ENCODE measurements at regions not wholly inside any gene's neighbourhood (a gene's known extent, or its start where the extent isn't known, plus 50 kb on each side); places are given as distances from the start of the nearest gene placed in this dataset.

DNA sequence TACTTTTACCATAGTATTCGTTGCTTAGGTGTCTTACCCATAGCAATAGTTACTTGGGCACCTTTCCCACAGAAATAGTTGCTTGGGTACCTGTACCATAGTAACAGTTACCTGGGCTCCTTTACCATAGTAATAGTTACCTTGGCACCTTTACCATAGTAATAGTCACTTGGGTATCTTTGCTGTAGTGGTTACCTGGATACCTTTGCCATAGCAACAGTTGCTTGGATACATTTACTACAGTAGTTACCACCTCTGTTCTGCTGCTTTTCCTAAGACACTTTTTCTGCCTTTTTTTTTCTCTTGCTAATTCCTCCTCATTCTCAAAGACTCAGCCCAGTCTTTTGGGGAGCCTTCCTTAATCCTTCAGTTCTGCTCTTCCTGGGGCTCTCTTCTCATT lies 272.8 kb upstream of the PUDP start:
- no peak for TF ChIP-seq CTCF (IDR thresholded peaks at IDR 0.05; ENCODE audit: low read depth, low read length, missing control alignments)

DNA sequence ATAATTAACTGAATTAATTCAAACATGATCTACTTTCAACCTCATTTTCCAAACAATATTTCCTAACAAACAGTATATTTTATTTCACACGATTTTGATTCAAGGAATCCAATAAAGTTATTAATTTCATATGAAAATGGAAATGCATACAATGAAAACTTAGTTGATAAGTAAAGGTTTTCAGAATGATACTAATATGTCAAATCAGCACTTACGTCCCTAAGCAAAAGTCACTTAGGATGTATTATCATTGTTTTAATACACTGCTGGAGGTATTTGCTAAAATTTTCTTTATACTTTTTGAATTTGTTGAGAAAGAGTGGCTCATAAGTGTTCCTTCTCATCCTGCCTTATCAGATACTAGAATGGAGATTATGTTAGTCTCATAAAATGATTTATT lies 266.8 kb upstream of the PUDP start:
- in situ Hi-C loops (cut with HindIII; ENCODE audit: low sequenced_read_pairs), result no loop called here
- no peak for TF ChIP-seq CTCF (IDR thresholded peaks at IDR 0.05; ENCODE audit: low read depth, low read length, missing control alignments)
- no peak for DNase-seq (ENCODE audit: low read depth)
- no peak overlapping the region for H3K4me3 ChIP-seq (ENCODE audit: low read depth, low read length)

More for the DNA sequence above, 272.8 kb upstream of the PUDP start:
- in situ Hi-C loops (cut with HindIII; ENCODE audit: low sequenced_read_pairs), result no loop called here
- DNase-seq (ENCODE audit: low read depth), result no peak
- no peak overlapping the region for H3K4me3 ChIP-seq (ENCODE audit: low read depth, low read length)

GRCh38 chrX:7412840-7413239 lies 264.9 kb upstream of the PUDP start:
- in situ Hi-C loops (cut with HindIII; ENCODE audit: low sequenced_read_pairs), result no loop called here
- no peak for DNase-seq (ENCODE audit: low read depth)
- H3K4me3 ChIP-seq (ENCODE audit: low read depth, low read length), result no peak overlapping the region
- no peak for TF ChIP-seq CTCF (IDR thresholded peaks at IDR 0.05; ENCODE audit: low read depth, low read length, missing control alignments)

DNA sequence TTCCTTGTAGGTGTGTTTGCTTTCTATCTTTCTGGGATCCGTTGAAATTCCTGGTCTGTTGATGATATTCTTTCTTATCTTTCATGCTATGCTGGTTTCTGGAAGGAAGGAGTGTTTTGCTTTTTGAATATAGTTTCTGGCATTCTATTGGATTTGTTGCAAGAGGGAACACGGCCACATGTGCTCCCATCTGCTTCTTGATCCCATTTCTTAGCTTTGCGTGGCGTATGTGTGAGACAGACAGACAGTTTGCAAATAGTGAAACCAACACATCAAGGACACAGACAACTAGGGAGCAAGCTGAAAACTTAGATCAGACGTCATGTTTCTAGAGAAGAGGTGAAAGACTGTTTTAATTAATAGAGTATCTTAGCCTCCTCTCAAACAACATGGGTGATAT lies 261.9 kb upstream of the PUDP start:
- H3K4me3 ChIP-seq (ENCODE audit: low read depth, low read length), result no peak overlapping the region
- in situ Hi-C loops (cut with HindIII; ENCODE audit: low sequenced_read_pairs), result loop anchor here (5.0 kb wide), 1 partner anchor 42 kb away; no protein-coding TSS in a partner anchor
- no peak for TF ChIP-seq CTCF (IDR thresholded peaks at IDR 0.05; ENCODE audit: low read depth, low read length, missing control alignments)
- DNase-seq (ENCODE audit: low read depth), result no peak

DNA sequence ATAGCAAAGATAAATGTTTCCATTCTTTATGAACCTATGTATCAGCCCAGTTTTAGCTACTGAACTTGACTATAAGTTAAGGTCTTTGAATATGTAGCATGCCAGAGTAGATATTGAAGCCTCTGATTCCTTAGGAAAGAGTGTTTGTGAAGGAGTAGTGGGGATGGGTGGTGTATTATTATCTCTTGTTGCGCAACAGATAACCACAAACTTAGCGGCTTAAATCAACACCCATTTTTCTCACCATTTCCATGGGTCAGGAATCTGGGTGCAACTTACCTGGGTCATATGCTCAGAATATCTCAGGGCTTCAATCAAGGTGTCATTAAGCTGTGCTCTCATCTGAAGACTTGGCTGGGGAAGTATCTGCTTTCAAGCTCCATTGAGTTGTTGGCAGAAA lies 251.4 kb upstream of the PUDP start:
- in situ Hi-C loops (cut with HindIII; ENCODE audit: low sequenced_read_pairs), result no loop called here
- no peak for DNase-seq (ENCODE audit: low read depth)
- TF ChIP-seq CTCF (IDR thresholded peaks at IDR 0.05; ENCODE audit: low read depth, low read length, missing control alignments), result no peak
- no peak overlapping the region for H3K4me3 ChIP-seq (ENCODE audit: low read depth, low read length)

- no peak overlapping the region for H3K4me3 ChIP-seq (ENCODE audit: low read depth, low read length)
- no peak for DNase-seq (ENCODE audit: low read depth)
- in situ Hi-C loops (cut with HindIII; ENCODE audit: low sequenced_read_pairs), result no loop called here
- no peak for TF ChIP-seq CTCF (IDR thresholded peaks at IDR 0.05; ENCODE audit: low read depth, low read length, missing control alignments)
These were observed 242.5 kb upstream of the PUDP start for GRCh38 chrX:7390441-7390840.

- in situ Hi-C loops (cut with HindIII; ENCODE audit: low sequenced_read_pairs), result no loop called here
- H3K4me3 ChIP-seq (ENCODE audit: low read depth, low read length), result no peak overlapping the region
- DNase-seq (ENCODE audit: low read depth), result no peak
- no peak for TF ChIP-seq CTCF (IDR thresholded peaks at IDR 0.05; ENCODE audit: low read depth, low read length, missing control alignments)
These were observed 241.6 kb upstream of the PUDP start for GRCh38 chrX:7389576-7389975.
